Tibial artery (tissue), 4 donors: ENCODE measurements at regions not wholly inside any gene's neighbourhood (a gene's known extent, or its start where the extent isn't known, plus 50 kb on each side); places are given as distances from the start of the nearest gene placed in this dataset.

Source experiments
- DNase-seq, 2 donors: peaks; one replicate each; pipeline ENCODE4 v3.0.0-alpha.2; 2019
- H3K27ac ChIP-seq, 2 donors: fragments of 200-600 bp; sonication (generic) in 1 of 2; 1 replicate in 1 of 2; 2 replicates in 1 of 2; pipeline ENCODE4 v1.5.1; 2018 to 2019; ENCODE audit warnings: mild to moderate bottlenecking in 1 of 2
- H3K27me3 ChIP-seq, 2 donors: fragments of 200-600 bp; sonication (generic) in 1 of 2; one replicate each; pipeline versions ENCODE4 v1.5.1 to v1.6.0; 2016 to 2019
- H3K36me3 ChIP-seq, 3 donors: fragments of 200-600 bp; sonication (generic) in 2 of 3; one replicate each; pipeline ENCODE4 v1.5.1; 2016 to 2019; ENCODE audit warnings: mild to moderate bottlenecking in 2 of 3
- H3K4me1 ChIP-seq, 4 donors: fragments of 200-600 bp; sonication (generic) in 2 of 4; 1 replicate in 3 of 4; 2 replicates in 1 of 4; pipeline ENCODE4 v1.5.1; 2016 to 2019
- H3K4me3 ChIP-seq, 2 donors: fragments of 200-600 bp; sonication (generic) in 1 of 2; 1 replicate in 1 of 2; 2 replicates in 1 of 2; pipeline ENCODE4 v1.5.1; 2018 to 2019; ENCODE audit warnings: mild to moderate bottlenecking in 2 of 2
- H3K9me3 ChIP-seq, 3 donors: fragments of 200-600 bp; sonication (generic) in 1 of 3; one replicate each; pipeline ENCODE4 v1.5.1; 2016 to 2019
- intact Hi-C: fragments of 100-400 bp; cut with DNase I; formaldehyde crosslinking; loops from one replicate; pipeline ENCODE4 v1.15.0; 2023; ENCODE audit warnings: low total_unique reads
- TF ChIP-seq, protein P1 (sequence below), 2 experiments: fragments of 200-600 bp in 1 of 2; fragments of 450-650 bp in 1 of 2; IDR thresholded peaks; one replicate each; pipeline ENCODE4 v1.5.1; 2017 to 2019; ENCODE audit warnings: antibody characterized with exemption in 2 of 2, mild to moderate bottlenecking in 1 of 2, moderate library complexity in 1 of 2

DNA sequence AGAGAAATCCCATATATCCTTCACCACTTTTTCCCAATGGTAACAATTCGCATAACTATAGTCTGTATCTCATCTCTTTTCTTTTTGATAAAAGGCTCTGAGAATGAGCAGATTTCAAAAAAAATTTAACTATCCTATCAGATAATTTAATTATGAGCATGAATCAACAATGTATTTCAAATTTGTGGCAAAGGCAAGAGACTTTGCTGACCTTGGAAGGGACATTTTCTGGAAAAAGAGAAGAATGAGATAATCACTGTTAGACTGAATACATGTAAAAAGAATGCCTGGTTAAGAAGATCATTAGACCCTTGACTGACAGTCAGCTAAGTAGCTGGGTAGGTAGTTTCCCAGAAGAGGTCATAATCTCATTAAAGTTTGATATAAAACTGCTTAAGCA, 428.4 kb upstream of the XYLT1 start:
- no peak overlapping the region for H3K27ac ChIP-seq
- intact Hi-C loops, result no loop called here
- no peak for DNase-seq
- H3K27me3 ChIP-seq, result no peaks in the 10 kb centered on the region
- no peaks in the 10 kb centered on the region for H3K9me3 ChIP-seq
- H3K36me3 ChIP-seq, result no peaks in the 10 kb centered on the region
- H3K4me3 ChIP-seq, result no peak overlapping the region
- H3K4me1 ChIP-seq, result no peaks in the 10 kb centered on the region
- TF ChIP-seq, protein P1, sequence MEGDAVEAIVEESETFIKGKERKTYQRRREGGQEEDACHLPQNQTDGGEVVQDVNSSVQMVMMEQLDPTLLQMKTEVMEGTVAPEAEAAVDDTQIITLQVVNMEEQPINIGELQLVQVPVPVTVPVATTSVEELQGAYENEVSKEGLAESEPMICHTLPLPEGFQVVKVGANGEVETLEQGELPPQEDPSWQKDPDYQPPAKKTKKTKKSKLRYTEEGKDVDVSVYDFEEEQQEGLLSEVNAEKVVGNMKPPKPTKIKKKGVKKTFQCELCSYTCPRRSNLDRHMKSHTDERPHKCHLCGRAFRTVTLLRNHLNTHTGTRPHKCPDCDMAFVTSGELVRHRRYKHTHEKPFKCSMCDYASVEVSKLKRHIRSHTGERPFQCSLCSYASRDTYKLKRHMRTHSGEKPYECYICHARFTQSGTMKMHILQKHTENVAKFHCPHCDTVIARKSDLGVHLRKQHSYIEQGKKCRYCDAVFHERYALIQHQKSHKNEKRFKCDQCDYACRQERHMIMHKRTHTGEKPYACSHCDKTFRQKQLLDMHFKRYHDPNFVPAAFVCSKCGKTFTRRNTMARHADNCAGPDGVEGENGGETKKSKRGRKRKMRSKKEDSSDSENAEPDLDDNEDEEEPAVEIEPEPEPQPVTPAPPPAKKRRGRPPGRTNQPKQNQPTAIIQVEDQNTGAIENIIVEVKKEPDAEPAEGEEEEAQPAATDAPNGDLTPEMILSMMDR (IDR thresholded peaks at IDR 0.05), result no peak

DNA sequence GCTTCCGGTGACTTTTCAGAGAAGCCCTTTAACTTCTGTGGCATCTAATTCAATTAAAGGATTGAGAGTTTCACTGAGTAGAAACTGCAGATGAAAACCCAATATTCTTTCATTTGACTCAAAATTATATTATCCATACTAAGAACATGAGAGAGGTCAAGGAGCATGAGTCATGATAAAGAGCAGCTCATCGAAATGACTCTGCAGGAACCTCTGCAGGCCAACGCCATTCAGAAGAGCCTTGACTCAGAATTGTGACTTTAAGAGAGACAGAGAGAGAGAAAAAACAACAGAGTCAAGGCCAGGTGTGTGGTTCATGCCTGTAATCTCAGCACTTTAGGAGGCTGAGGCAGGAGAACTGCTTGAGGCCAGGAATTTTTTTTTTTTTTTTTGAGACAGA, 417.2 kb upstream of the XYLT1 start:
- intact Hi-C loops, result no loop called here
- H3K27ac ChIP-seq, result no peak overlapping the region
- TF ChIP-seq, protein P1 (IDR thresholded peaks at IDR 0.05), result no peak
- no peak overlapping the region for H3K4me3 ChIP-seq
- H3K9me3 ChIP-seq, result no peaks in the 10 kb centered on the region
- DNase-seq, result no peak
- H3K27me3 ChIP-seq, result no peaks in the 10 kb centered on the region
- no peaks in the 10 kb centered on the region for H3K4me1 ChIP-seq
- no peaks in the 10 kb centered on the region for H3K36me3 ChIP-seq

DNA sequence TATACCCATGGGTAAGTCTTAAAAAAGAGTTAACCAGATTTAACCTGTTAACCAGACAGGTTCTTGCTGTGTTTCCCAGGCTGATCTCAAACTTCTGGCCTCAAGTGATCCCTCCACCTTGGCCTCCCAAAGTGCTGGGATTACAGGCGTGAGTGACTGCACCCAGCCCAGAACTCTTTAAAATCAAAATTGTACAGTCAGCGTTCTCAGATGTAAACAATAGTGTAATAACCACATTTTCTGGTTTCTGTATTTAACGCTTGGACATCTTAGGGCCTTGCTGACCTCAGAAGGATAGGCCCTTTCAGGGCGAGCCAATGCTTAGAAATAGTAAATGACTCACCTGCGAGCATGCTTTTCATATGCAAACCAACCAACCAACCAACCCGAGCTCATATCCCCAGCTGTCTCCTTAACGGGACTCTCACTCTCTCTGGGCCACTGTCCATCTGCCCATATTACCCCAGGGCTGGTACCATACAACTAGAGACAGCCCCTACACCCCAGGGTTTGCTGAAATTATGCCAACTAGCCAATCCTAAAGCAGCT, 415.0 kb upstream of the XYLT1 start:
- Histone ChIP-seq H3K4me1 (no peaks in the 10 kb centered on the region), H3K9me3 (no peaks in the 10 kb centered on the region), H3K4me3 (no peak overlapping the region), H3K27ac (no peak overlapping the region), H3K36me3 (no peaks in the 10 kb centered on the region), H3K27me3 (no peaks in the 10 kb centered on the region)
- no peak for DNase-seq
- TF ChIP-seq, protein P1 (IDR thresholded peaks at IDR 0.05), result no peak
- intact Hi-C loops, result no loop called here

DNA sequence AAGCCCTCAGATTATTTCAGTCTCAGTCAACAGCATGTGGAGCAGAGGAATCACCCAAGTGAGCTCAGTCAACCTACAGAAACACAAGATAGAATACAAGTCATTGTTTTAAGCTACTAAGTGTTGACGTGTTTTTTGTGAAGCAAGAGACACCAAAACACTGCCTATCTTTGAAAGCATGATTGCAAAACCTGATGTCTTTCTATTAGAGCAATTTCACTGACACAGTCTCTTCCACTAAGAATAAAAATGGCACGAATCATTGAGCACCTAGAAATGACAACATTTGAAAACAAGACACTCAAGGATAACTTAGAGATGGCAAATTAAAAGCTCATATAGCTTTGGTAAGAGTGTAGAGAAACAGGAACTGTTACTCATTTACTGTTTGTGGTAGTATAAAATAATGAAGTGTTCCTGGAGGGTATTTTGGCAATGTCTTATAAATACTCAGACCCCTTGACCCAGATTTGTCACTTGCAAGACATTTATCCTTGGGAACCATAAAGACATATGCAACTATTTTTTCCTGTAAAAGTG, 407.1 kb upstream of the XYLT1 start:
- intact Hi-C loops, result no loop called here
- no peak overlapping the region for H3K4me3 ChIP-seq
- peaks cover 0 to 8% (median 2%) of the 10 kb centered on the region in 4 donors for H3K4me1 ChIP-seq
- TF ChIP-seq, protein P1 (IDR thresholded peaks at IDR 0.05), result no peak
- no peaks in the 10 kb centered on the region for H3K9me3 ChIP-seq
- DNase-seq, result no peak
- H3K36me3 ChIP-seq, result no peaks in the 10 kb centered on the region
- H3K27ac ChIP-seq, result no peak overlapping the region
- H3K27me3 ChIP-seq, result no peaks in the 10 kb centered on the region

DNA sequence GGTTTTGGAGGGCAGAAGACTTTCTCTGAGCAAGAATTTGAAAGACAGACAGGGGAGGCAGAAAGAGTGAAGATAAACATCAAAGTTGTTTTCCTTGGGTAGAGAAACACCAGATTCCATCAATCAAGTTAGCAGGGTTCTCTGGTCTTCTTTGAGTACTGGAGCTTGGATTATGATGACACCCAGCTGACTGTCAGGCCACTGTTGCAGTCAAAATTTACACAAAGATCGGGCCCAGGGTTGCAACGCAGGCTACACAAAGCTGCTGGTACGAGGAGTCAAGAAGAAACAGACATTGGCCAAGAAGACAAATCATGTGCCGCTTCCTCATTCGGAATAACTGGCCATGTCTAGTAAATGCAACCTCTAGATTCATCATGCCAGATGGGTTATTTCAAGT, 396.2 kb upstream of the XYLT1 start:
- Histone ChIP-seq H3K27me3 (no peaks in the 10 kb centered on the region), H3K27ac (no peak overlapping the region), H3K9me3 (no peaks in the 10 kb centered on the region)

More for the DNA sequence above, 396.2 kb upstream of the XYLT1 start:
- TF ChIP-seq, protein P1 (IDR thresholded peaks at IDR 0.05), result no peak
- no peak for DNase-seq
- intact Hi-C loops, result no loop called here
- Histone ChIP-seq H3K36me3 (no peaks in the 10 kb centered on the region), H3K4me1 (no peaks in the 10 kb centered on the region), H3K4me3 (no peak overlapping the region)
